ENCODE measurements at regions not wholly inside any gene's neighbourhood (a gene's known extent, or its start where the extent isn't known, plus 50 kb on each side); places are given as distances from the start of the nearest gene placed in this dataset.

DNA sequence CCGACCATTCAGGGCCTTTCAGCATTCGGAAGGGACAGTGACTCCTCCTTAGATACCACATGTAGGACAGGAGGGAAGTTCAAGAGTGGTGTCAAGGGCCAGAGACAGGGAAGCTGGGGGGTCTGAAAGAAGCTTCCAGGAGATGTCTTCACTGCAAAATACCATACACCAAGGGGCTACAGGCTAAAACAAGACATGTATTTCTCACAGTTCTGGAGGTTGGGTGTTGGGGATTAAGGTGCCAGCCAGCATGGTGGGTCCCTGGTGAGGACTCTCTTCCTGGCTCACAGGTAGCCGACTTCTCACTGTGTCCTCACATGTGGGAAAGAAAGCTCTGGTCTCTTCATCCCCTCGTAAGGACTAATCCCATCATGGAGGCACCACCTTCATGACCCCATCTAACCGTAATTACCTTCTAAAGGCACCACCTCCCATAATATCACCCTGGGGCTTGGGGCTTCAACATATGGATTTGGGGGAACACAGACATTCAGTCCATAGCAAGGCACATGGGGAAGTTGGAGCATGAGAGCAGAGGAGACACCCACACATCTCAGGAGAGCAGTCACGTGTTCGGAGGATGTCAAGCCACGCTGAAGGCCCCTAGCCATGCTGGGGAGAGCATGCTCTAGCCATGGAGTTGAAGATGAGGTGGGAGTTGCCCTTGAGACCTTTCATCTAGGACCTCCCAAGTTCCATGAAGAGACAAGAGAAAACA lies 73.9 kb upstream of the GDF10 start:
- TF ChIP-seq, protein P1, sequence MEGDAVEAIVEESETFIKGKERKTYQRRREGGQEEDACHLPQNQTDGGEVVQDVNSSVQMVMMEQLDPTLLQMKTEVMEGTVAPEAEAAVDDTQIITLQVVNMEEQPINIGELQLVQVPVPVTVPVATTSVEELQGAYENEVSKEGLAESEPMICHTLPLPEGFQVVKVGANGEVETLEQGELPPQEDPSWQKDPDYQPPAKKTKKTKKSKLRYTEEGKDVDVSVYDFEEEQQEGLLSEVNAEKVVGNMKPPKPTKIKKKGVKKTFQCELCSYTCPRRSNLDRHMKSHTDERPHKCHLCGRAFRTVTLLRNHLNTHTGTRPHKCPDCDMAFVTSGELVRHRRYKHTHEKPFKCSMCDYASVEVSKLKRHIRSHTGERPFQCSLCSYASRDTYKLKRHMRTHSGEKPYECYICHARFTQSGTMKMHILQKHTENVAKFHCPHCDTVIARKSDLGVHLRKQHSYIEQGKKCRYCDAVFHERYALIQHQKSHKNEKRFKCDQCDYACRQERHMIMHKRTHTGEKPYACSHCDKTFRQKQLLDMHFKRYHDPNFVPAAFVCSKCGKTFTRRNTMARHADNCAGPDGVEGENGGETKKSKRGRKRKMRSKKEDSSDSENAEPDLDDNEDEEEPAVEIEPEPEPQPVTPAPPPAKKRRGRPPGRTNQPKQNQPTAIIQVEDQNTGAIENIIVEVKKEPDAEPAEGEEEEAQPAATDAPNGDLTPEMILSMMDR (IDR thresholded peaks at IDR 0.05), result no peak
- no peak for TF ChIP-seq POLR2A (IDR thresholded peaks at IDR 0.05)
